ENCODE measurements at regions not wholly inside any gene's neighbourhood (a gene's known extent, or its start where the extent isn't known, plus 50 kb on each side); places are given as distances from the start of the nearest gene placed in this dataset.

DNA sequence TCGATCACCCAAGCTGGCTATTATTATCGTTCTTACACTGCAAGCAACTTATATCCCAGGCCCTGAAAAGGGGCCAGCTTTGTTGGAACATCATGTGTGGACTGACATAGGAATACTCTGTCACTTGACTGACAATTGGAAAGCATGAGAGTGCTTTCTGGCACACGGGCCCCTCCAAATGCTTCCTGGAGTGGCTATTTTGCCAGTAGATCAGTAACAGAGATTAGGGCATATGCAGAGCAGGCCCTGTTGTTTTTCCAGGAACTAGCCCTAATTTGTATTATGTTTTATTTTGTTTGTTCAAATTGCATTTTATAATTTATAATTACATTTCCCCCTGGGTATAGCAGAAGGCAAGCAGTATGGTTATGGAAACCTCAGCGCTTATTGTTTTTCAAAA, 170.1 kb upstream of the FRMD6 start:
- TF ChIP-seq CTCF (IDR thresholded peaks at IDR 0.05) (no peak), POLR2A (IDR thresholded peaks at IDR 0.05) (no peak), EP300 (IDR thresholded peaks at IDR 0.05) (no peak)
